MM.1S (cell line): ENCODE measurements at regions not wholly inside any gene's neighbourhood (a gene's known extent, or its start where the extent isn't known, plus 50 kb on each side); places are given as distances from the start of the nearest gene placed in this dataset.

Experiments used
- DNase-seq: peaks from one replicate; pipeline ENCODE4 v3.0.0-alpha.2; 2015
- H2AFZ ChIP-seq: fragments of 300-600 bp; sonication (generic); 2 replicates; pipeline ENCODE4 v1.6.0; 2016; ENCODE audit warnings: antibody characterized with exemption, low read length
- H3F3A ChIP-seq: fragments of 300-600 bp; sonication (generic); 2 replicates; pipeline ENCODE4 v1.6.1; 2016; ENCODE audit warnings: mild to moderate bottlenecking, antibody characterized with exemption, low read length, moderate library complexity, mixed read lengths; ENCODE audit not compliant: insufficient read depth
- H3K27ac ChIP-seq: fragments of 300-600 bp; sonication (generic); 2 replicates; pipeline ENCODE4 v1.5.1; 2016; ENCODE audit warnings: mild to moderate bottlenecking, low read length
- H3K27me3 ChIP-seq: fragments of 300-600 bp; sonication (generic); replicated peaks from 2 replicates; pipeline ENCODE4 v1.6.0; 2016; ENCODE audit warnings: low read length; ENCODE audit not compliant: insufficient read depth
- H3K36me3 ChIP-seq: fragments of 300-600 bp; sonication (generic); replicated peaks from 2 replicates; pipeline ENCODE4 v1.6.1; 2016; ENCODE audit warnings: mild to moderate bottlenecking, low read length, mixed read lengths; ENCODE audit not compliant: insufficient read depth
- H3K4me1 ChIP-seq: fragments of 300-600 bp; sonication (generic); 2 replicates; pipeline ENCODE4 v1.6.1; 2016; ENCODE audit warnings: low read length, mixed read lengths
- H3K4me2 ChIP-seq: fragments of 300-600 bp; sonication (generic); 2 replicates; pipeline ENCODE4 v1.6.0; 2016; ENCODE audit warnings: low read depth, low read length
- H3K4me3 ChIP-seq: fragments of 300-600 bp; sonication (generic); 2 replicates; pipeline ENCODE4 v1.5.1; 2016; ENCODE audit warnings: low read length, mixed read lengths
- H3K79me2 ChIP-seq: fragments of 300-600 bp; sonication (generic); 2 replicates; pipeline ENCODE4 v1.6.1; 2016; ENCODE audit warnings: mixed run types, low read length, mixed read lengths
- H3K9ac ChIP-seq: fragments of 300-600 bp; sonication (generic); 2 replicates; pipeline ENCODE4 v1.6.1; 2016; ENCODE audit warnings: low read length, mixed read lengths
- H3K9me2 ChIP-seq: fragments of 300-600 bp; sonication (generic); replicated peaks from 2 replicates; pipeline ENCODE4 v1.6.1; 2016; ENCODE audit warnings: mild to moderate bottlenecking, low read length, mixed read lengths; ENCODE audit not compliant: insufficient read depth
- H3K9me3 ChIP-seq: fragments of 300-600 bp; sonication (generic); replicated peaks from 2 replicates; pipeline ENCODE4 v1.6.1; 2016; ENCODE audit warnings: mild to moderate bottlenecking, low read length, mixed read lengths; ENCODE audit not compliant: insufficient read depth
- H4K20me1 ChIP-seq: fragments of 300-600 bp; sonication (generic); 2 replicates; pipeline ENCODE4 v1.6.1; 2016; ENCODE audit warnings: mild to moderate bottlenecking, low read length, moderate library complexity, mixed read lengths; ENCODE audit not compliant: insufficient read depth
- EZH2 ChIP-seq: fragments of 300-600 bp; sonication (generic); optimal IDR thresholded peaks from 2 replicates; pipeline ENCODE3; 2017; ENCODE audit warnings: low read depth, mild to moderate bottlenecking, antibody characterized with exemption, low read length, mixed read lengths
- EZH2phosphoT487 ChIP-seq: fragments of 300-600 bp; sonication (generic); IDR thresholded peaks from 2 replicates; pipeline ENCODE4 v1.6.1; 2018; ENCODE audit warnings: antibody characterized with exemption, low read length
- TF ChIP-seq, protein P1 (sequence below): fragments of 300-600 bp; sonication (generic); IDR thresholded peaks from 2 replicates; pipeline ENCODE4 v1.5.1; 2016; ENCODE audit warnings: antibody characterized with exemption, low read length, mixed read lengths

DNA sequence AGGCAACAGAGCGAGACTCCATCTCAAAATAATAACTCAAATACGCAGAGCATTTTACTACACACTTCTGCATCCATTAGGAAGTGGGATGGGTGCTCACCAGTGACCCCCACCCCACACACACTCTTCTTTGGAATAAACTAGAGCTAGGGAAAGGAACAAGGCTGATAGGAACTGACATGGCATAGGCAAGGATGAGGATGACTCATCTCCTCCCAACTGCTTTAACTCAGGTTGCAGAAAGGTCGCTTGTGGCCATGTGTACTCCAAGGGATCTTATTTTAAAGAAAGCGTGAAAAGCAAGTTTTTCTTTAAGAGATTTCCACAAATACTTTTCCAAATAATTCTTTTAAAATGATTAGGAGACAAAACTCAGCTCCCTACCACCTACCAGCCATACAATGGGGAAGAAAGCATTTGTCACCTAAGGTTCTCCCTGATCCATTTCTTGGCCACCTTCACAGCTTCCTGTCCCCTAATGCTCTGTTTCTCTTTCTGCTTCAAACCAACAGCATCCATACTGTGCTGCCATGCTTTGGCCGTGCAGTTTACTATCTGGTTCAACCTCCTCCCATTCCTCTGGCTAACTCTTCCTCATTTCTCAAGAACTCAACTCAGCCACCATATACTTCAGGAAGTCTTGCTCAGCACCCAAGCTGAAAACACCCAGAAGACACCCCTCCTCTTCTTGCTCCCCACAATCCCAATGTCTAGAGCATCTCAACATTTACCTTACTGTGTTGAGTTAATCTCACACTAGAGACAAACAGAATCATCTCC lies 211.9 kb downstream of the ACTL7B start:
- DNase-seq: no peak
- Histone ChIP-seq H3K79me2 (no peaks in the 10 kb centered on the region), H3F3A (no peaks in the 10 kb centered on the region), H3K9me3 (no peaks in the 10 kb centered on the region), H3K4me2 (no peak overlapping the region), H3K9ac (no peak overlapping the region), H3K27me3 (no peaks in the 10 kb centered on the region), H4K20me1 (no peaks in the 10 kb centered on the region), H3K4me3 (no peak overlapping the region), H3K36me3 (no peaks in the 10 kb centered on the region), H2AFZ (no peak overlapping the region), H3K4me1 (no peaks in the 10 kb centered on the region), H3K27ac (no peak overlapping the region), H3K9me2 (no peaks in the 10 kb centered on the region)
- TF ChIP-seq EZH2phosphoT487: no peak
- TF ChIP-seq EZH2: no peak
- TF ChIP-seq, protein P1, sequence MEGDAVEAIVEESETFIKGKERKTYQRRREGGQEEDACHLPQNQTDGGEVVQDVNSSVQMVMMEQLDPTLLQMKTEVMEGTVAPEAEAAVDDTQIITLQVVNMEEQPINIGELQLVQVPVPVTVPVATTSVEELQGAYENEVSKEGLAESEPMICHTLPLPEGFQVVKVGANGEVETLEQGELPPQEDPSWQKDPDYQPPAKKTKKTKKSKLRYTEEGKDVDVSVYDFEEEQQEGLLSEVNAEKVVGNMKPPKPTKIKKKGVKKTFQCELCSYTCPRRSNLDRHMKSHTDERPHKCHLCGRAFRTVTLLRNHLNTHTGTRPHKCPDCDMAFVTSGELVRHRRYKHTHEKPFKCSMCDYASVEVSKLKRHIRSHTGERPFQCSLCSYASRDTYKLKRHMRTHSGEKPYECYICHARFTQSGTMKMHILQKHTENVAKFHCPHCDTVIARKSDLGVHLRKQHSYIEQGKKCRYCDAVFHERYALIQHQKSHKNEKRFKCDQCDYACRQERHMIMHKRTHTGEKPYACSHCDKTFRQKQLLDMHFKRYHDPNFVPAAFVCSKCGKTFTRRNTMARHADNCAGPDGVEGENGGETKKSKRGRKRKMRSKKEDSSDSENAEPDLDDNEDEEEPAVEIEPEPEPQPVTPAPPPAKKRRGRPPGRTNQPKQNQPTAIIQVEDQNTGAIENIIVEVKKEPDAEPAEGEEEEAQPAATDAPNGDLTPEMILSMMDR: no peak

DNA sequence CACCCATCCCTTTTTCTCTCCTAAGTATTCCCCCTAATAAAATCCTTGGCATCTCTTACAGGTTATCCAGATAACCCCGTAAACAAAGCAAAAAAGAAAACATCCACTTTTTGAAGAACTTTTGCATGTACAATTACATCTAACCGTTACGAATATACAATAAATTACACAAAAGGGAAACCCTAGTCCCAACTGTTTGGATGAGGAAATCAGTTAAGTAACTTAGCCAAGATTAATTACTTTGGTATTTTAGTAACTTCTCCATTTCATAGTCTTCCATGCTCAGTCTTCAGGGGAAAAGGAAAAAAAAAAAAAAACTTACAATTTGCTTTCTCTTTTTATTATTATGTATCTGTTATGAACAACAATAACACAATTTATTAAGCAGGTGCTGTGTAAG lies 212.9 kb downstream of the ACTL7B start:
- H3K4me2 ChIP-seq: no peak overlapping the region
- TF ChIP-seq EZH2phosphoT487 (no peak), EZH2 (no peak)
- TF ChIP-seq, protein P1: no peak
- no peaks in the 10 kb centered on the region for H3K4me1 ChIP-seq
- no peaks in the 10 kb centered on the region for H3K27me3 ChIP-seq
- no peak overlapping the region for H3K27ac ChIP-seq
- H3K9me3 ChIP-seq: no peaks in the 10 kb centered on the region
- no peaks in the 10 kb centered on the region for H3F3A ChIP-seq
- H4K20me1 ChIP-seq: no peaks in the 10 kb centered on the region
- no peak for DNase-seq
- H3K9me2 ChIP-seq: no peaks in the 10 kb centered on the region
- no peak overlapping the region for H3K9ac ChIP-seq
- no peak overlapping the region for H3K4me3 ChIP-seq
- H2AFZ ChIP-seq: no peak overlapping the region
- no peaks in the 10 kb centered on the region for H3K79me2 ChIP-seq
- no peaks in the 10 kb centered on the region for H3K36me3 ChIP-seq

DNA sequence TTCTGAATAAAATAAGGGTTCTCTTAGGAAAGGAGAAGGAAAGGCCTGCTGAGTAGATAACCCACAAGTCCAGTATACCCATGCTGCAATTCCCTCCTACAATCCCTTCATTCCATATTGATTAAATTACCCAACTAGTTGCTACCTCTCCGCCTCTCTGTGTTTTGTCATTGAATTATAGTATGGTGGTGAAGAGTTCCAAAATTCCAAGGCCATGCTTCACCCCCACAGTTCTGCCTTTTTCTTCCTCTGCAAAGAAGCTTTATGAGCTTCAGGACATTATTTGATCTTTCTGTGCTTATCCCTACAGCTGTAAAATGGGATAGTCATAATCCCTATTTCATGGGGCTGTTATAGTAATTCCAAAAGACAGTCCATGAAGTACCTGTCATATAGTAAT lies 215.6 kb downstream of the ACTL7B start:
- no peak for DNase-seq
- Histone ChIP-seq H3K79me2 (no peaks in the 10 kb centered on the region), H3K9me2 (no peaks in the 10 kb centered on the region), H3K4me1 (no peaks in the 10 kb centered on the region), H2AFZ (no peak overlapping the region), H3F3A (no peaks in the 10 kb centered on the region), H3K27me3 (no peaks in the 10 kb centered on the region), H3K36me3 (no peaks in the 10 kb centered on the region), H3K4me3 (no peak overlapping the region), H3K9me3 (no peaks in the 10 kb centered on the region), H3K4me2 (no peak overlapping the region), H3K9ac (no peak overlapping the region), H3K27ac (no peak overlapping the region), H4K20me1 (no peaks in the 10 kb centered on the region)
- TF ChIP-seq EZH2phosphoT487: no peak
- no peak for TF ChIP-seq EZH2
- TF ChIP-seq, protein P1: no peak
